Sigmoid colon (tissue), 3 donors: ENCODE measurements at regions not wholly inside any gene's neighbourhood (a gene's known extent, or its start where the extent isn't known, plus 50 kb on each side); places are given as distances from the start of the nearest gene placed in this dataset.
"Not testable (repeated sequence)": the region's sequence is repeated elsewhere in the genome, so short reads cannot be mapped to it uniquely, and the experiment has no call there.

ENCODE experiments used
- POLR2A ChIP-seq, 2 donors: fragments of 450-650 bp; IDR thresholded peaks; one replicate each; pipeline ENCODE4 v1.6.1; 2016; ENCODE audit warnings: antibody characterized with exemption in 2 of 2, mild to moderate bottlenecking in 2 of 2, moderate library complexity in 2 of 2
- TF ChIP-seq, protein P1 (sequence below), 4 experiments: fragments of 450-650 bp in 3 of 4; fragments of 200-600 bp in 1 of 4; IDR thresholded peaks; one replicate each; pipeline ENCODE4 v1.5.1; 2016 to 2019; ENCODE audit warnings: antibody characterized with exemption in 4 of 4, mild to moderate bottlenecking in 3 of 4, moderate library complexity in 2 of 4

DNA sequence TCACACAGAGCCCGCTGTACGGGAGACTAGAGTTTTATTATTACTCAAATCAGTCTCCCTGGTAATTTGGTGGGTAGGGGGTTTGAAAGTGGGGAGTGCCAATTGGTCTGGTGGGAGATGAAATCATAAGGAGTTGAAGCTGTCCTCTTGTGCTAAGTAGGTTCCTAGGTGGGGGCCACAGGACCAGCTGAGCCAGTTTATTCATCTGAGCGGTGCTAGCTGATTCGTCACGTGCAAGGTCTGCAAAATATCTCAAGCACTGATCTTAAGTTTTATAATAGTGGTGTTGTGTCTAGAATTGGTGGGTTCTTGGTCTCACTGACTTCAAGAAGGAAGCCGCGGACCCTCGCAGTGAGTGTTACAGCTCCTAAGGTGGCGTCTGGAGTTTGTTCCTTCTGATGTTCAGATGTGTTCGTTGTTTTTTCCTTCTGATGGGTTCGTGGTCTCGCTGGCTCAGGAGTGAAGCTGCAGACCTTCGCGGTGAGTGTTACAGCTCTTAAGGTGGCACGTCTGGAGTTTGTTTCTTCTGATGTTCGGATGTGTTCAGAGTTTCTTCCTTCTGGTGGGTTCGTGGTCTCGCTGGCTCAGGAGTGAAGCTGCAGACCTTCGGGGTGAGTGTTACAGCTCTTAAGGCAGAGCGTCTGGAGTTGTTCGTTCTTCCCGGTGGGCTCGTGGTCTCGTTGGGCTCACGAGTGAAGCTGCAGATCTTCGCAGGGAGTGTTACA lies 158.5 kb upstream of the GNAI1 start:
- TF ChIP-seq, protein P1, sequence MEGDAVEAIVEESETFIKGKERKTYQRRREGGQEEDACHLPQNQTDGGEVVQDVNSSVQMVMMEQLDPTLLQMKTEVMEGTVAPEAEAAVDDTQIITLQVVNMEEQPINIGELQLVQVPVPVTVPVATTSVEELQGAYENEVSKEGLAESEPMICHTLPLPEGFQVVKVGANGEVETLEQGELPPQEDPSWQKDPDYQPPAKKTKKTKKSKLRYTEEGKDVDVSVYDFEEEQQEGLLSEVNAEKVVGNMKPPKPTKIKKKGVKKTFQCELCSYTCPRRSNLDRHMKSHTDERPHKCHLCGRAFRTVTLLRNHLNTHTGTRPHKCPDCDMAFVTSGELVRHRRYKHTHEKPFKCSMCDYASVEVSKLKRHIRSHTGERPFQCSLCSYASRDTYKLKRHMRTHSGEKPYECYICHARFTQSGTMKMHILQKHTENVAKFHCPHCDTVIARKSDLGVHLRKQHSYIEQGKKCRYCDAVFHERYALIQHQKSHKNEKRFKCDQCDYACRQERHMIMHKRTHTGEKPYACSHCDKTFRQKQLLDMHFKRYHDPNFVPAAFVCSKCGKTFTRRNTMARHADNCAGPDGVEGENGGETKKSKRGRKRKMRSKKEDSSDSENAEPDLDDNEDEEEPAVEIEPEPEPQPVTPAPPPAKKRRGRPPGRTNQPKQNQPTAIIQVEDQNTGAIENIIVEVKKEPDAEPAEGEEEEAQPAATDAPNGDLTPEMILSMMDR (IDR thresholded peaks at IDR 0.05): not testable (repeated sequence)
- not testable (repeated sequence) for TF ChIP-seq POLR2A (IDR thresholded peaks at IDR 0.05)
